Fibroblast of pulmonary artery (primary cell): ENCODE measurements at regions not wholly inside any gene's neighbourhood (a gene's known extent, or its start where the extent isn't known, plus 50 kb on each side); places are given as distances from the start of the nearest gene placed in this dataset.

Experiments used
- DNase-seq: peaks from one replicate; pipeline ENCODE4 v3.0.0-alpha.2; 2010; ENCODE audit warnings: low read depth
- H3K4me3 ChIP-seq: replicated peaks from 2 replicates; pipeline ENCODE4 v1.5.1; 2011; ENCODE audit warnings: low read depth, mild to moderate bottlenecking, control low read depth, low read length, moderate library complexity
- TF ChIP-seq, protein P1 (sequence below): IDR thresholded peaks from 2 replicates; pipeline ENCODE4 v1.5.1; 2011; ENCODE audit warnings: mild to moderate bottlenecking, control low read depth, low read length, inconsistent platforms; ENCODE audit errors: missing control alignments

GRCh38 chr5:13640270-13640669 lies 304.2 kb downstream of the DNAH5 start:
- TF ChIP-seq, protein P1, sequence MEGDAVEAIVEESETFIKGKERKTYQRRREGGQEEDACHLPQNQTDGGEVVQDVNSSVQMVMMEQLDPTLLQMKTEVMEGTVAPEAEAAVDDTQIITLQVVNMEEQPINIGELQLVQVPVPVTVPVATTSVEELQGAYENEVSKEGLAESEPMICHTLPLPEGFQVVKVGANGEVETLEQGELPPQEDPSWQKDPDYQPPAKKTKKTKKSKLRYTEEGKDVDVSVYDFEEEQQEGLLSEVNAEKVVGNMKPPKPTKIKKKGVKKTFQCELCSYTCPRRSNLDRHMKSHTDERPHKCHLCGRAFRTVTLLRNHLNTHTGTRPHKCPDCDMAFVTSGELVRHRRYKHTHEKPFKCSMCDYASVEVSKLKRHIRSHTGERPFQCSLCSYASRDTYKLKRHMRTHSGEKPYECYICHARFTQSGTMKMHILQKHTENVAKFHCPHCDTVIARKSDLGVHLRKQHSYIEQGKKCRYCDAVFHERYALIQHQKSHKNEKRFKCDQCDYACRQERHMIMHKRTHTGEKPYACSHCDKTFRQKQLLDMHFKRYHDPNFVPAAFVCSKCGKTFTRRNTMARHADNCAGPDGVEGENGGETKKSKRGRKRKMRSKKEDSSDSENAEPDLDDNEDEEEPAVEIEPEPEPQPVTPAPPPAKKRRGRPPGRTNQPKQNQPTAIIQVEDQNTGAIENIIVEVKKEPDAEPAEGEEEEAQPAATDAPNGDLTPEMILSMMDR = no peak
- no peak overlapping the region for H3K4me3 ChIP-seq
- no peak for DNase-seq

DNA sequence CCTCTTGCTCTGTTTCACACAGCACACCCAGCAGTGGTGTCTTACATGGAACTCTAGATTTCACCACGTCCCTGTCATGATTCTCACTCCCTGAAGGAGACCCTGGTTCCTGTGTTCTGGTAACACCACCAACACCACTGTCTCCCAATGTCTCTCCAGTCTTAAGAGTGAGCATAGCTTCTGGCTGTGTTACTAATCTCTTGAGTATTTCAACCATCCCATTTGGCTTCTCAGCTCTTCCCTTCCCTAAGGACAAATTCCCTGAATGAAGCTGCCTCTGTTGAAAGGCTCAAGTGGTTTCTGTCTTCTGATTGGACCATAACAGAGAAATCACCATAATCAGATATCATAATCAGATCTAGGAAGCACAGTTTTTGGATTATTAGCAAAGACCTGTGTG lies 311.8 kb downstream of the DNAH5 start:
- no peak overlapping the region for H3K4me3 ChIP-seq
- DNase-seq = no peak
- TF ChIP-seq, protein P1 = no peak

GRCh38 chr5:13629218-13629617 lies 315.3 kb downstream of the DNAH5 start:
- DNase-seq = no peak
- H3K4me3 ChIP-seq = no peak overlapping the region
- TF ChIP-seq, protein P1 = no peak

- TF ChIP-seq, protein P1 = no peak
- DNase-seq = no peak
- H3K4me3 ChIP-seq = no peak overlapping the region
Measured at GRCh38 chr5:13627673-13628454, 316.6 kb downstream of the DNAH5 start.

DNA sequence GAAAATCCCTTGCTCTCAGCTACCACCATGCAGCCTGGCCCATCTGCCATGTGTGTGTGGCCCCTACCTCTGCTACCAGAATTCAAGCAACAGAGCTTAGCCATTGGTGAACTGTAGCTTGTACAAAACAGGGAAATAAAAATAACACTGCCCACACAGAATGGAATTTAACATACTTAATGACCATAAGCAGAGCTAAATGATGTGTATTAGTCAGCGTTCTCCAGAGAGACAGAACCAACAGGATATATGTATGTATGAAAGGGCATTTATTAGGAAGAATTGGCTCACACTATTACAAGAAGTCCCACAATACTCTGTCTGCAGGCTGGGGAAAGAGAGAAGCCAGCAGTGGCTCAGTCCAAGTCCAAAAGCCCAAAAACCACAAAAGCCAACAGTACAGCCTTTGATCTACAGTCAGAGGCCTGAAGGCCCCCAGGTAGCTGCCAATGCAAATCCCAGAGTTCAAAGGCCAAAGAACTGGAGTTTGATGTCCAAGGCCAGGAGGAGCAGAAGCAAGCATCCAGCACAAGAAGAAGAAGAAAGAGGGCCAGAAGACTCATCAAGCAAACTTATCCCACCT lies 318.8 kb downstream of the DNAH5 start:
- TF ChIP-seq, protein P1 = no peak
- H3K4me3 ChIP-seq = no peak overlapping the region
- no peak for DNase-seq

GRCh38 chr5:13624283-13625074 lies 320.0 kb downstream of the DNAH5 start:
- H3K4me3 ChIP-seq = no peak overlapping the region
- TF ChIP-seq, protein P1 = no peak
- no peak for DNase-seq
